Activated CD8-positive, alpha-beta T cell treated with anti-CD3 and anti-CD28 coated beads for 36 hours (primary cell): ENCODE measurements at regions not wholly inside any gene's neighbourhood (a gene's known extent, or its start where the extent isn't known, plus 50 kb on each side); places are given as distances from the start of the nearest gene placed in this dataset.

Experiments used
- ATAC-seq: fragments of 200-7000 bp; cut with Tn5 transposase; one replicate; pipeline ENCODE4 v1.10.0; 2021; ENCODE audit warnings: mild to moderate bottlenecking, moderate library complexity
- CTCF ChIA-PET: fragments of 350-600 bp; sonication (Branson Sonifier 250); formaldehyde crosslinking; loops from one replicate; lab custom pipeline; 2021; ENCODE audit warnings: antibody characterized with exemption; lab: Charles Lee
- POLR2A ChIA-PET: fragments of 350-600 bp; sonication (Branson Sonifier 250); formaldehyde crosslinking; loops from one replicate; lab custom pipeline; 2021; ENCODE audit warnings: antibody characterized with exemption; lab: Charles Lee
- DNase-seq: peaks from one replicate; pipeline ENCODE4 v3.0.0-alpha.2; 2020
- H3K27ac Mint-ChIP-seq: one replicate; pipeline ENCODE4 v1.8.0; 2021; ENCODE audit warnings: mild to moderate bottlenecking, mixed read lengths
- H3K27me3 Mint-ChIP-seq: one replicate; pipeline ENCODE4 v1.8.0; 2021; ENCODE audit warnings: mixed read lengths
- H3K36me3 Mint-ChIP-seq: one replicate; pipeline ENCODE4 v1.8.0; 2021; ENCODE audit warnings: low read depth, mixed read lengths
- H3K4me1 Mint-ChIP-seq: one replicate; pipeline ENCODE4 v1.8.0; 2021; ENCODE audit warnings: low read depth, mixed read lengths
- H3K4me3 Mint-ChIP-seq: one replicate; pipeline ENCODE4 v1.8.0; 2021; ENCODE audit warnings: mild to moderate bottlenecking, moderate library complexity, mixed read lengths
- H3K9me3 Mint-ChIP-seq: one replicate; pipeline ENCODE4 v1.8.0; 2021; ENCODE audit warnings: mixed read lengths
- intact Hi-C: fragments of 100-400 bp; cut with micrococcal nuclease; formaldehyde crosslinking; loops from one replicate; pipeline ENCODE4 v1.10.0; 2022
- TF ChIP-seq, protein P1 (sequence below): fragments of 200-600 bp; IDR thresholded peaks from one replicate; pipeline ENCODE4 v1.8.0; 2022; ENCODE audit warnings: antibody characterized with exemption, mild to moderate bottlenecking

DNA sequence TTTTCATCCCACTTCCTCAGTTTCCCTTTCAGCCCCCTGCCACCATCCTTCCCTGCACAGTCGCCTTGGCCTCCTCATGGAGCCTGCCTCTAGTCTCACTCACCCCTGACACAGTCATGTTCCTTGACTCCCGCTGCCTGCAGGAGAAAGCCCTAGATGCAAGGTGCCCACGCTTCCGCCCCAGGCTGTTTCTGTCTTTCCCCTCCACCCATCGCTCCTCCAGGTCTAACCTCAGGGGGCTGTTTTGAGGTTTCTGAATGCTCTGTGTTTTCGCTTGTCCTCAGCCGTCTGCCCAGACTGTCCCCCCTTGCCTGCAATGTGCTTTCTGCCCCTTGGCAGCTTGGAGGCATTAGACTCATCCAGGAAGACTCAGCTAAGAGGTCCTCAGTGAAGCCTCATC is 89.9 kb downstream of the EMX2 start:
- intact Hi-C loops: no loop called here
- H3K27ac Mint-ChIP-seq: no peak overlapping the region
- ATAC-seq: no peak

GRCh38 chr10:117635826-117636225 is 93.3 kb downstream of the EMX2 start:
- intact Hi-C loops: no loop called here
- no peaks in the 10 kb centered on the region for H3K9me3 Mint-ChIP-seq
- no peak for DNase-seq
- H3K27ac Mint-ChIP-seq: no peak overlapping the region
- peaks cover 20% of the 10 kb centered on the region for H3K27me3 Mint-ChIP-seq
- TF ChIP-seq, protein P1, sequence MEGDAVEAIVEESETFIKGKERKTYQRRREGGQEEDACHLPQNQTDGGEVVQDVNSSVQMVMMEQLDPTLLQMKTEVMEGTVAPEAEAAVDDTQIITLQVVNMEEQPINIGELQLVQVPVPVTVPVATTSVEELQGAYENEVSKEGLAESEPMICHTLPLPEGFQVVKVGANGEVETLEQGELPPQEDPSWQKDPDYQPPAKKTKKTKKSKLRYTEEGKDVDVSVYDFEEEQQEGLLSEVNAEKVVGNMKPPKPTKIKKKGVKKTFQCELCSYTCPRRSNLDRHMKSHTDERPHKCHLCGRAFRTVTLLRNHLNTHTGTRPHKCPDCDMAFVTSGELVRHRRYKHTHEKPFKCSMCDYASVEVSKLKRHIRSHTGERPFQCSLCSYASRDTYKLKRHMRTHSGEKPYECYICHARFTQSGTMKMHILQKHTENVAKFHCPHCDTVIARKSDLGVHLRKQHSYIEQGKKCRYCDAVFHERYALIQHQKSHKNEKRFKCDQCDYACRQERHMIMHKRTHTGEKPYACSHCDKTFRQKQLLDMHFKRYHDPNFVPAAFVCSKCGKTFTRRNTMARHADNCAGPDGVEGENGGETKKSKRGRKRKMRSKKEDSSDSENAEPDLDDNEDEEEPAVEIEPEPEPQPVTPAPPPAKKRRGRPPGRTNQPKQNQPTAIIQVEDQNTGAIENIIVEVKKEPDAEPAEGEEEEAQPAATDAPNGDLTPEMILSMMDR: no peak
- ChIA-PET CTCF (no interaction called here), POLR2A (no interaction called here)
- no peaks in the 10 kb centered on the region for H3K4me1 Mint-ChIP-seq
- ATAC-seq: no peak
- H3K36me3 Mint-ChIP-seq: no peaks in the 10 kb centered on the region
- no peak overlapping the region for H3K4me3 Mint-ChIP-seq

More for the DNA sequence above, 89.9 kb downstream of the EMX2 start:
- H3K27me3 Mint-ChIP-seq: peaks cover 10% of the 10 kb centered on the region
- TF ChIP-seq, protein P1: no peak
- no peak overlapping the region for H3K4me3 Mint-ChIP-seq
- CTCF ChIA-PET: no interaction called here
- H3K9me3 Mint-ChIP-seq: no peaks in the 10 kb centered on the region
- no peaks in the 10 kb centered on the region for H3K36me3 Mint-ChIP-seq
- H3K4me1 Mint-ChIP-seq: no peaks in the 10 kb centered on the region
- POLR2A ChIA-PET: no interaction called here
- DNase-seq: no peak

DNA sequence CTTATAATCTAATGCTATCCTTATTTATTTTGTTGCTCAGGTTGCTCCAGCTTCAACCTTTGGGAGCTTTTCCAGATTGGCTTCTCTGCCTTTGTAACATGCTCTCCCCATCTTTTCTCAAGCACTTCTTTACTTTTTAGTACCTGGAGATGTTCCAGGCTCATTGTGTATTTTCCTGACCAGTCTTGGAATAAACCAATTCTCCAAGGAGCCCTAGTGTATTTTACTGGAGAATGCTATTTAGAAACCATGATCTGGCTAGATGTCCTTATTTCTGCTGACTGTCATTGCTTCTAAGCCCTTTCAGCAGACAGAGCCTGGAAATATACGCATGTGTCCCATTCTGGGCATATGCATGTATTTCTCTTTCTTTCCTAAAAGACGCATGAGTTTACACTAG is 95.7 kb downstream of the EMX2 start:
- no peak overlapping the region for H3K27ac Mint-ChIP-seq
- ChIA-PET CTCF (no interaction called here), POLR2A (no interaction called here)
- no peak overlapping the region for H3K4me3 Mint-ChIP-seq
- ATAC-seq (no peak), DNase-seq (no peak)
- TF ChIP-seq, protein P1: no peak
- intact Hi-C loops: no loop called here
- no peaks in the 10 kb centered on the region for H3K4me1 Mint-ChIP-seq
- H3K27me3 Mint-ChIP-seq: peaks cover 23% of the 10 kb centered on the region
- no peaks in the 10 kb centered on the region for H3K9me3 Mint-ChIP-seq
- no peaks in the 10 kb centered on the region for H3K36me3 Mint-ChIP-seq

GRCh38 chr10:117638664-117639200 is 96.2 kb downstream of the EMX2 start:
- TF ChIP-seq, protein P1: no peak
- Mint-ChIP-seq H3K4me3 (no peak overlapping the region), H3K27ac (no peak overlapping the region), H3K27me3 (peaks cover 25% of the 10 kb centered on the region), H3K4me1 (no peaks in the 10 kb centered on the region), H3K9me3 (no peaks in the 10 kb centered on the region), H3K36me3 (no peaks in the 10 kb centered on the region)
- POLR2A ChIA-PET: no interaction called here
- ATAC-seq: no peak
- intact Hi-C loops: no loop called here
- CTCF ChIA-PET: no interaction called here
- no peak for DNase-seq

DNA sequence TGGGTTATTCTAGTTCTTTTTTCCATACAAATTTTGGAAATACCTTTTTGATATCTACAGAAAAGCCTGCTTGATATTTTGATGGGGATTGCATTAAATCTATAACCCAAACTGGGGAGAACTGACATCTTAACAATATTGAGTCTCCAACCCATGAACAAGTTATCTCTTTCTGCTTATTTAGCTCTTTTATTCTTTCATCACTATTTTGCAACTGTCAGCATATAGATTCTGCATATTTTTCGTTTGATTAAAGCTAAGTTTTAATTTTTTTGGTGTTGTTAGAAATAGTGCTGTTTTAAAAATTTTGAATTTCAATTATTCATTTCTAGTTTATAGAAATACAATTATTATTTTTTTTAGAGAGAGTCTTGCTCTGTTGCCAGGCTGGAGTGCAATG is 97.9 kb downstream of the EMX2 start:
- Mint-ChIP-seq H3K27me3 (peaks cover 17% of the 10 kb centered on the region), H3K9me3 (no peaks in the 10 kb centered on the region), H3K36me3 (no peaks in the 10 kb centered on the region), H3K4me3 (no peak overlapping the region), H3K27ac (no peak overlapping the region), H3K4me1 (no peaks in the 10 kb centered on the region)
- ChIA-PET POLR2A (no interaction called here), CTCF (no interaction called here)
- TF ChIP-seq, protein P1: no peak
- ATAC-seq (no peak), DNase-seq (no peak)
- intact Hi-C loops: no loop called here
